Peyer's patch (tissue), 4 donors: ENCODE measurements at regions not wholly inside any gene's neighbourhood (a gene's known extent, or its start where the extent isn't known, plus 50 kb on each side); places are given as distances from the start of the nearest gene placed in this dataset.

Experiments used
- DNase-seq, 3 donors: peaks; one replicate each; pipeline ENCODE4 v3.0.0-alpha.2; 2017 to 2019
- H3K27ac ChIP-seq, 4 donors: fragments of 200-600 bp; sonication (generic); one replicate each; pipeline ENCODE4 v1.5.1; 2016 to 2019
- H3K27me3 ChIP-seq, 2 donors: fragments of 200-600 bp; sonication (generic); one replicate each; pipeline ENCODE4 v1.5.1; 2019
- H3K36me3 ChIP-seq, 3 donors: fragments of 200-600 bp; sonication (generic); one replicate each; pipeline ENCODE4 v1.5.1; 2016 to 2019
- H3K4me1 ChIP-seq, 4 donors: fragments of 200-600 bp; sonication (generic); one replicate each; pipeline ENCODE4 v1.5.1; 2016 to 2019
- H3K4me3 ChIP-seq, 4 donors: fragments of 200-600 bp; sonication (generic); 1 replicate in 3 of 4; 2 replicates in 1 of 4; pipeline ENCODE4 v1.5.1; 2016 to 2019; ENCODE audit warnings: mild to moderate bottlenecking in 1 of 4
- H3K9me3 ChIP-seq, 4 donors: fragments of 200-600 bp; sonication (generic); one replicate each; pipeline ENCODE4 v1.5.1; 2016 to 2019; ENCODE audit warnings: mild to moderate bottlenecking in 1 of 4
- POLR2A ChIP-seq, 2 donors: fragments of 450-650 bp; IDR thresholded peaks; one replicate each; pipeline ENCODE4 v1.5.1; 2017; ENCODE audit warnings: antibody characterized with exemption in 2 of 2, mild to moderate bottlenecking in 2 of 2, moderate library complexity in 2 of 2
- TF ChIP-seq, protein P1 (sequence below), 6 experiments: fragments of 450-650 bp in 4 of 6; fragments of 200-600 bp in 2 of 6; sonication (generic) in 1 of 6; IDR thresholded peaks; one replicate each; pipeline ENCODE4 v1.5.1; 2017 to 2019; ENCODE audit warnings: antibody characterized with exemption in 6 of 6, mild to moderate bottlenecking in 3 of 6, moderate library complexity in 1 of 6

DNA sequence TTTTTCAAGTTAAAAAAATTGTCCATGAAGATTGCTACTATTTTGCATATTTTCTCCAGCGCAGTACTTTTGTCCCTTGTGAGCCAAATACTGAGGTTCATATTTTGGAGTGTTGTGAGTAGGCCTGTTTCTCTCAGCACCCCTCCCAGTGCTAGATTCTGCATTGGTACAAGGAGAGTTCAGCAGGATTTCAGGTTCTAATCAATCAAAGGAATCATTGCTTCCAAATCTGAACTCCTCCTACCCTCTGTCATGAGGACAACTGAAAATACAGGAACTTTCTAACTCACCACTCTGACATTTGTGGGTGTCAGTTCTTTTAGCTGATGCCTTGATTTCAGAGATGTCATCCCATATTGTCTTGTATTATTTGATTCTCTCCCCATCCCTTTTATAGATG is 299.9 kb downstream of the FZD1 start:
- no peaks in the 10 kb centered on the region for H3K4me1 ChIP-seq
- H3K27me3 ChIP-seq = no peaks in the 10 kb centered on the region
- no peak overlapping the region for H3K27ac ChIP-seq

DNA sequence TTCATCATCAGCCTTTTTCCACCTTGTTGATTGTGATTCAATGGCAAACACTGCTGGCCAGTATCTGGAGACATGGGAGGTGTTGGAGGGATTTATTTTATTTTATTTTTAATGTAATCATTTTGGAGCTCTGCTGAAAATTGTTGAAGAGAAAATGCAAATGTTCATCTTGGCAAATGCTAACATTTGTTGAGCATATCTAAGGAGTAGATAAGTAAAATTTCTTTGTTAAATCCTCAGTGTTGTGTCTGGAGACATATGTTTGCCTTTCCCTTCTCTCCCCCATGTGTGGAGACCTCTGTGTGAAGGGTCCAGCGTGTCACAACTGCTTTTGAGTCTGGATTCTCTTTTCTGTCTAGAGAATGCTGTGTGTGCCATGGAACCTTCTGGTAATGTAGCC is 300.3 kb downstream of the FZD1 start:
- no peak for TF ChIP-seq POLR2A (IDR thresholded peaks at IDR 0.05)
- TF ChIP-seq, protein P1, sequence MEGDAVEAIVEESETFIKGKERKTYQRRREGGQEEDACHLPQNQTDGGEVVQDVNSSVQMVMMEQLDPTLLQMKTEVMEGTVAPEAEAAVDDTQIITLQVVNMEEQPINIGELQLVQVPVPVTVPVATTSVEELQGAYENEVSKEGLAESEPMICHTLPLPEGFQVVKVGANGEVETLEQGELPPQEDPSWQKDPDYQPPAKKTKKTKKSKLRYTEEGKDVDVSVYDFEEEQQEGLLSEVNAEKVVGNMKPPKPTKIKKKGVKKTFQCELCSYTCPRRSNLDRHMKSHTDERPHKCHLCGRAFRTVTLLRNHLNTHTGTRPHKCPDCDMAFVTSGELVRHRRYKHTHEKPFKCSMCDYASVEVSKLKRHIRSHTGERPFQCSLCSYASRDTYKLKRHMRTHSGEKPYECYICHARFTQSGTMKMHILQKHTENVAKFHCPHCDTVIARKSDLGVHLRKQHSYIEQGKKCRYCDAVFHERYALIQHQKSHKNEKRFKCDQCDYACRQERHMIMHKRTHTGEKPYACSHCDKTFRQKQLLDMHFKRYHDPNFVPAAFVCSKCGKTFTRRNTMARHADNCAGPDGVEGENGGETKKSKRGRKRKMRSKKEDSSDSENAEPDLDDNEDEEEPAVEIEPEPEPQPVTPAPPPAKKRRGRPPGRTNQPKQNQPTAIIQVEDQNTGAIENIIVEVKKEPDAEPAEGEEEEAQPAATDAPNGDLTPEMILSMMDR (IDR thresholded peaks at IDR 0.05) = no peak
- Histone ChIP-seq H3K4me3 (no peak overlapping the region), H3K27me3 (no peaks in the 10 kb centered on the region), H3K36me3 (no peaks in the 10 kb centered on the region), H3K4me1 (no peaks in the 10 kb centered on the region), H3K27ac (no peak overlapping the region), H3K9me3 (no peaks in the 10 kb centered on the region)
- DNase-seq = no peak

More for the DNA sequence above, 299.9 kb downstream of the FZD1 start:
- no peaks in the 10 kb centered on the region for H3K9me3 ChIP-seq
- no peak for DNase-seq
- no peak overlapping the region for H3K4me3 ChIP-seq
- H3K36me3 ChIP-seq = no peaks in the 10 kb centered on the region
- TF ChIP-seq, protein P1 (IDR thresholded peaks at IDR 0.05) = no peak
- no peak for TF ChIP-seq POLR2A (IDR thresholded peaks at IDR 0.05)

DNA sequence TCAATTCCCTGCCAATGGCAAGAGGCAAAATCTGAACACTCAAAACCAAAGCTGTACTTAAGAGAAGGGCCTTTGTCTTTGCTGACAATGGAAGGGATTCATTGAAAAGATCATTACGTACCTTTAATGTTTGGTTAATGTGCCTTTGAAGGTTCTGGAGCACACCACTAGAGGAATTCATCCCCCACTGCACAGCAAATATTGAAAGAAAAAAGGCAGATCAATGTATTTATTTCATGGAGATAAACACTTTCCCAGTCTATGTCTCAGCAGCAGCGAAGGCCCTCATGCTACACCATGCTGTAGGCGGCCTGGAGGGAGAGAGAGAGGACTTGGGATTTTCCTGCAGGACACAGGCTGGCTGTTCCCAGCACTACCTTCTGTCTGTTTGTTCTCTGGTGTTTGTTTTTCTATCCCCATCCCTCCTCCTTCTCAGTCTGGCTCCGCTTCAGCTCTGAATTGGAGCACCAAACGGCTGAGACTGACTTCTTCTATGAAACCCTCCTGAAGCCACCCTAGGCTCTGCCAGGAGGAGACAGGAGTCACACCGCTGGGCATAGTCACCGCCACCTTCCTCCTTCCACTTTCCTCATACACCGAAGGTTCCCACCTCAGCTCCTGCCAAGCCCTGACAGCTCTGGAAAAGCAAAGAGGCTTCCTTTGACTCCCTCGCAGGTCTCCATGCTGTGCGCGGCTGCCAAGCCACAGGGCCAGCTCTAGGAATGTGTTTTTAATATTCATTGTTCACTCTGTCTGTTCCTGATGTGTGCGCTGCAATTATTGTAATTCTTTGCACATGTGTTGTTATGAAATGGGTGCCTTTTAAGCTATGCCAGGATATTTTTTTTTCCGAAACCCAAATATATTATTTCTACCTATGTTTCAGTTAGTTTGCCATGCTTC is 301.5 kb downstream of the FZD1 start:
- TF ChIP-seq, protein P1 (IDR thresholded peaks at IDR 0.05) = no peak
- no peak for TF ChIP-seq POLR2A (IDR thresholded peaks at IDR 0.05)
- no peak for DNase-seq
- H3K27ac ChIP-seq = no peak overlapping the region
- no peaks in the 10 kb centered on the region for H3K9me3 ChIP-seq
- H3K4me1 ChIP-seq = no peaks in the 10 kb centered on the region
- H3K36me3 ChIP-seq = no peaks in the 10 kb centered on the region
- no peak overlapping the region for H3K4me3 ChIP-seq
- no peaks in the 10 kb centered on the region for H3K27me3 ChIP-seq

DNA sequence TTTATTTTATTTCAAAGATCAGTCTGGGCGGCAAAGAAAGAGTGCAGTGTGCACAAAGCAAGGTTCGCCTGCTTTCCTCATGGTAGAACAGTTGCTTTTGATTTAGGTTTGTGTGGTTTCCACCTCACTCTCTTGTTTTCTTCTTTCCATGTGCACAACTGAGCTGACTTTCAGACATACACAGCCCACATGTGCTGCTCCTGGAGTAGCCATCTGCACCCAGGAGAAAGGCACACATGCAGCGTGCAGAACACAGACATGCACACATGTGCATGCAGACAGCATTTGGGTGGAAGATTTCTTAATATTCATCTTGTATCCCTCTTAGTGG is 302.1 kb downstream of the FZD1 start:
- H3K9me3 ChIP-seq = no peaks in the 10 kb centered on the region
- no peak for DNase-seq
- no peaks in the 10 kb centered on the region for H3K36me3 ChIP-seq
- H3K27ac ChIP-seq = no peak overlapping the region
- no peak overlapping the region for H3K4me3 ChIP-seq
- H3K27me3 ChIP-seq = no peaks in the 10 kb centered on the region
- TF ChIP-seq POLR2A (IDR thresholded peaks at IDR 0.05) = no peak
- TF ChIP-seq, protein P1 (IDR thresholded peaks at IDR 0.05) = no peak
- H3K4me1 ChIP-seq = no peaks in the 10 kb centered on the region

DNA sequence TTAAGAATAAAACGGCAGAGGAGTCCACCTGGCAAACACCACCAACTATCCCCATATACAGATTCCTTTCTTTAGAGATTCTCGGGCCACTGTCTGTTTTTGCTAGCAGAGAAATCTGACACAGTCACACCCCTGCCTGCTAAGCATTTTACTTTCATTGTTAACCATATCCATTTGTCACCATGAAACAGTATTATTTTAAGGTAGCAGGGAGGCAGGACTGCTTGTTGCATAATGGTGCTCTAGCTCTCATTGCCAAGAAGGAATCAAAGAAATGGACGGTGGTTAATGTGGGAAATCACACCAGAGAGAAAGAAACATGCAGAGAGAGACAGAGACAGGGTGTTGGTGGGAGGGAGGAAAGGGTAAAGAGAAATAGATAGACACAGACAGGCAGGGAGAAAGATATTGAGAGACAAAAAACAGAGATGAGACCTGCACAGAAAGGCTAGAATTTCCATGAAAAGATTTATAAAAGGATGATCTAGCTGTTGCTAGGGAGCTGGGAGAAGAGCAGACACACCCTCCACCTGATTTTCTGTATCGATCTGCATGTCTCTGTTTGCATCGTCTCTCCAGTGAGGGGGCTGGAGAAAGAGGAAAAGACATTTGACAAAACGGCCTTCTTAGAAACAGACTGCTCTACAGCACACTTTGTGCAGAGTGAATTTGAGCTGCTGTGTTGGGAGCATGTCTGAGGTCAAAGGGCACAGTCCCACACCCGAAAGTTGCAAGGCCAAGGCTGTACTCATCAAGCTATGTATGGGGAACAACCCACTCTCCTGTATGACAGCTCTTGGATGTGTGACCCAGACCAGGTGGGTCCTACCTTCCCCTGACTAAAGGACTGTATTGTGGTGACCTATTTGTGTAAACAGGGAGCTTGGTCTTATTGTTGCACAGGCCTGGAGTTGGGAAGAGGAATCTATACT is 303.1 kb downstream of the FZD1 start:
- no peak for DNase-seq
- TF ChIP-seq, protein P1 (IDR thresholded peaks at IDR 0.05) = no peak
- TF ChIP-seq POLR2A (IDR thresholded peaks at IDR 0.05) = no peak
- H3K27me3 ChIP-seq = no peaks in the 10 kb centered on the region
- no peaks in the 10 kb centered on the region for H3K36me3 ChIP-seq
- H3K9me3 ChIP-seq = no peaks in the 10 kb centered on the region
- no peak overlapping the region for H3K27ac ChIP-seq
- no peaks in the 10 kb centered on the region for H3K4me1 ChIP-seq
- no peak overlapping the region for H3K4me3 ChIP-seq
